HepG2 (cell line): ENCODE measurements at regions not wholly inside any gene's neighbourhood (a gene's known extent, or its start where the extent isn't known, plus 50 kb on each side); places are given as distances from the start of the nearest gene placed in this dataset.

Source experiments
- ATAC-seq: fragments of 200-7000 bp; cut with Tn5 transposase; 3 replicates; pipeline ENCODE4 v1.9.1; 2020; ENCODE audit warnings: mild to moderate bottlenecking, moderate library complexity
- BruUV-seq: library from RNA; stranded (reverse); fragments of 400-500 nt; replicated peaks from 2 replicates; lab custom pipeline; 2021; lab: Mats Ljungman, UMichigan
- CTCF ChIA-PET: fragments of 300-600 bp; formaldehyde crosslinking; extraction: SDS; loops from one replicate; lab custom pipeline; 2021; ENCODE audit warnings: low total read pairs, inconsistent platforms, low intra/inter-chr PET ratio; lab: Yijun Ruan, JAX
- POLR2A ChIA-PET: fragments of 350-600 bp; sonication (Branson Sonifier 250); formaldehyde crosslinking; loops from one replicate; lab custom pipeline; 2020; ENCODE audit warnings: antibody characterized with exemption, inconsistent platforms; lab: Yijun Ruan, JAX
- DNase-seq: peaks from one replicate; pipeline ENCODE4 v3.0.0-alpha.2; 2015; ENCODE audit warnings: low spot score
- FAIRE-seq: peaks from 3 replicates; lab custom pipeline; 2011; peaks lifted over from hg19 to GRCh38; lab: Jason Lieb, UNC
- H2AFZ ChIP-seq: one replicate; pipeline ENCODE4 v1.6.1; 2011; ENCODE audit warnings: low read length, inconsistent platforms
- H3K27ac ChIP-seq: fragments of 300-600 bp; 3 replicates; pipeline ENCODE4 v1.8.0; 2011; ENCODE audit warnings: mixed run types, mild to moderate bottlenecking, mixed read lengths, low read length, inconsistent platforms; ENCODE audit not compliant: insufficient read depth; ENCODE audit errors: extremely low read length
- H3K27me3 ChIP-seq, 2 experiments: fragments of 200-600 bp in 1 of 2; 2 replicates in 1 of 2; 3 replicates in 1 of 2; pipeline versions ENCODE4 v1.6.0 to v1.8.0; 2011; ENCODE audit warnings: low read length in 2 of 2, mild to moderate bottlenecking in 2 of 2, moderate library complexity in 2 of 2, inconsistent platforms in 1 of 2; ENCODE audit not compliant: insufficient read depth in 2 of 2, control insufficient read depth in 1 of 2
- H3K36me3 ChIP-seq, 2 experiments: fragments of 200-600 bp in 1 of 2; replicated peaks in 1 of 2; 2 replicates in 1 of 2; 3 replicates in 1 of 2; pipeline versions ENCODE4 v1.5.1 to v1.8.0; 2011; ENCODE audit warnings: low read length in 2 of 2, inconsistent platforms in 1 of 2; ENCODE audit not compliant: insufficient read depth in 2 of 2, control insufficient read depth in 1 of 2
- H3K4me1 ChIP-seq: 2 replicates; pipeline ENCODE4 v1.5.1; 2012; ENCODE audit warnings: low read length, inconsistent platforms; ENCODE audit not compliant: insufficient read depth
- H3K4me2 ChIP-seq: 2 replicates; pipeline ENCODE4 v1.6.0; 2011; ENCODE audit warnings: low read depth, low read length, inconsistent platforms
- H3K4me3 ChIP-seq, 3 experiments: fragments of 200-600 bp in 1 of 3; sonication (generic), shearing (Covaris generic) in 1 of 3; replicated peaks in 1 of 3; 2 replicates each; pipeline ENCODE4 v1.5.1; 2011 to 2016; ENCODE audit warnings: low read length in 3 of 3, inconsistent platforms in 2 of 3, low read depth in 2 of 3, mild to moderate bottlenecking in 2 of 3, control low read depth in 1 of 3, mixed read lengths in 1 of 3; ENCODE audit not compliant: insufficient read depth in 1 of 3
- H3K79me2 ChIP-seq: one replicate; pipeline ENCODE4 v1.6.1; 2011; ENCODE audit warnings: low read length, inconsistent platforms; ENCODE audit not compliant: insufficient read depth
- H3K9ac ChIP-seq: 2 replicates; pipeline ENCODE4 v1.6.0; 2011; ENCODE audit warnings: mild to moderate bottlenecking, low read depth, low read length, inconsistent platforms; ENCODE audit not compliant: insufficient read depth
- H3K9me3 ChIP-seq: 2 replicates; pipeline ENCODE4 v1.5.1; 2012; ENCODE audit warnings: mild to moderate bottlenecking, low read length
- H4K20me1 ChIP-seq: 2 replicates; pipeline ENCODE4 v1.6.0; 2011; ENCODE audit warnings: inconsistent platforms, mild to moderate bottlenecking, low read length, moderate library complexity; ENCODE audit not compliant: insufficient read depth
- RBM22 ChIP-seq: fragments of 200-400 bp; formaldehyde crosslinking; optimal IDR thresholded peaks from 2 replicates; pipeline ENCODE3; 2017; ENCODE audit warnings: mild to moderate bottlenecking, low read length, moderate library complexity
- SMAD1 ChIP-seq: sonication (generic); formaldehyde crosslinking; IDR thresholded peaks from 2 replicates; pipeline ENCODE4 v1.4.0; 2020; ENCODE audit warnings: missing genetic modification reagents, low read depth, mild to moderate bottlenecking, borderline replicate concordance
- ZNF556 ChIP-seq: sonication (generic); formaldehyde crosslinking; IDR thresholded peaks from 2 replicates; pipeline ENCODE4 v1.4.0; 2020; ENCODE audit warnings: mild to moderate bottlenecking, missing genetic modification reagents, borderline replicate concordance
- WGBS: methylation state at CpG from one replicate; pipeline ENCODE4 v1.1.6; 2017; ENCODE audit warnings: low lambda C conversion rate; 5-methylcytosine and 5-hydroxymethylcytosine counted together
- in situ Hi-C: cut with HindIII; loops from 2 replicates; pipeline ENCODE4 v1.10.0; 2017; ENCODE audit warnings: low pct_unique_long_range_greater_than_20kb; ENCODE audit not compliant: extremely low pct_ligation_motif_present
- intact Hi-C: fragments of 100-400 bp; cut with micrococcal nuclease; formaldehyde crosslinking; loops from one replicate; pipeline ENCODE4 v1.10.0; 2022; ENCODE audit not compliant: unreplicated experiment
- TF ChIP-seq, protein P1 (sequence below): sonication (generic); formaldehyde crosslinking; IDR thresholded peaks from 2 replicates; pipeline ENCODE4 v1.5.1; 2020; ENCODE audit warnings: missing genetic modification reagents, mild to moderate bottlenecking, borderline replicate concordance
- TF ChIP-seq, protein P2 (sequence below): sonication (generic); formaldehyde crosslinking; IDR thresholded peaks from 2 replicates; pipeline ENCODE4 v1.4.0; 2020; ENCODE audit warnings: missing genetic modification reagents, mild to moderate bottlenecking, borderline replicate concordance

DNA sequence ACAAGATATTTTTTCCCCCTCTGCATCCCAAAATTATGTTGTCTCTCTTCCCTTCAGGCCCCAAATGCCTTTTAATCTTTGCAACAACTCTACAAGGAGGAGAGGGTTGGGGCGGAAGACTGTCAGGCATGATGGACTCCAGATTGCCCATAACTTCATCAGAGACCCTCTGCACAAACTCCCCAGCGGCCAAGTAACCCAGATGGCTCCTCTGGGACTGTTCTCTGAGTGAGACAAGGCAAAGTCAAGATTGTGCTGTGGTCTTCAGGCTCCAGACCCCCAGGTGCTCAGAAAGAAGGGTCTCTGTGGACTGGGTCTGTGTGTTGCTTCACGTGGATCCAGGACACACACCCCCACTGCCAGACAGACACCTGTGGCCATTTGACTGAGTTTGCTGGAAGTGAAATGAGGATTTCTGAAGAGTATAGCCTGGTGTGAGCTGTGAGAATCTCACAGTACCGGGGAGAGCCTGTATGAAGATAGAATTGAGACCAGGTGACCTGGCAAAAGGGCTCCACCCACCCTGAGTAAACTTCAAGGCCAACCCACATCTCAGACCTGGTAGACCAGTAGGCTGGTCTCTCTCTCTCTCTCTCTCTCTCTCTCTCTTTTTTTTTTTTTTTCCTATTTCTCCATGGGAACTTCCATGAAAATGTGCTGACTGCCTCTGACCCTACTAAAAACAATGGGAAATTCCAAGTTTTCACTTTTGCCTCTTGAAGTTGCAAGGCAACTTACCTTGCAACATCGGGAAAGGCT, 354.1 kb downstream of the SOX9 start:
- Histone ChIP-seq H3K36me3 (peaks cover 0 to 2% of the 10 kb centered on the region in 2 experiments; a peak in 3 of 5 replicates), H3K4me2 (no peak overlapping the region), H3K9me3 (no peaks in the 10 kb centered on the region), H3K4me3 (no peak overlapping the region), H3K79me2 (peaks cover 90% of the 10 kb centered on the region), H2AFZ (no peak overlapping the region)
- no peak for FAIRE-seq
- in situ Hi-C loops, result no loop called here
- TF ChIP-seq RBM22 (peak; percentile 42), ZNF556 (CRISPR knock-in tag) (no peak), SMAD1 (CRISPR knock-in tag) (no peak)
- TF ChIP-seq, protein P1, sequence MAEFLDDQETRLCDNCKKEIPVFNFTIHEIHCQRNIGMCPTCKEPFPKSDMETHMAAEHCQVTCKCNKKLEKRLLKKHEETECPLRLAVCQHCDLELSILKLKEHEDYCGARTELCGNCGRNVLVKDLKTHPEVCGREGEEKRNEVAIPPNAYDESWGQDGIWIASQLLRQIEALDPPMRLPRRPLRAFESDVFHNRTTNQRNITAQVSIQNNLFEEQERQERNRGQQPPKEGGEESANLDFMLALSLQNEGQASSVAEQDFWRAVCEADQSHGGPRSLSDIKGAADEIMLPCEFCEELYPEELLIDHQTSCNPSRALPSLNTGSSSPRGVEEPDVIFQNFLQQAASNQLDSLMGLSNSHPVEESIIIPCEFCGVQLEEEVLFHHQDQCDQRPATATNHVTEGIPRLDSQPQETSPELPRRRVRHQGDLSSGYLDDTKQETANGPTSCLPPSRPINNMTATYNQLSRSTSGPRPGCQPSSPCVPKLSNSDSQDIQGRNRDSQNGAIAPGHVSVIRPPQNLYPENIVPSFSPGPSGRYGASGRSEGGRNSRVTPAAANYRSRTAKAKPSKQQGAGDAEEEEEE (CRISPR knock-in tag), result no peak
- TF ChIP-seq, protein P2, sequence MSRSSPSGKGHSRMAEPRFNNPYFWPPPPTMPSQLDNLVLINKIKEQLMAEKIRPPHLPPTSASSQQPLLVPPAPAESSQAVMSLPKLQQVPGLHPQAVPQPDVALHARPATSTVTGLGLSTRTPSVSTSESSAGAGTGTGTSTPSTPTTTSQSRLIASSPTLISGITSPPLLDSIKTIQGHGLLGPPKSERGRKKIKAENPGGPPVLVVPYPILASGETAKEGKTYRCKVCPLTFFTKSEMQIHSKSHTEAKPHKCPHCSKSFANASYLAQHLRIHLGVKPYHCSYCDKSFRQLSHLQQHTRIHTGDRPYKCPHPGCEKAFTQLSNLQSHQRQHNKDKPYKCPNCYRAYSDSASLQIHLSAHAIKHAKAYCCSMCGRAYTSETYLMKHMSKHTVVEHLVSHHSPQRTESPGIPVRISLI (CRISPR knock-in tag), result peak; percentile 22; the same call in 1 of the 2 replicates
- TF ChIP-seq, all 625 proteins: peak for 2
- no peak for DNase-seq
- no peaks in the 10 kb centered on the region for H4K20me1 ChIP-seq
- H3K9ac ChIP-seq, result no peak overlapping the region
- no peaks in the 10 kb centered on the region for H3K27me3 ChIP-seq
- intact Hi-C loops, result no loop called here
- WGBS, result 93% methylated on average over 5 of the region's 5 CpGs
- peaks cover 87% of the 10 kb centered on the region for H3K4me1 ChIP-seq
- ChIA-PET CTCF (no interaction called here), POLR2A (interaction anchor here (1.0 to 1.4 kb wide), 3 partner anchors 9 to 351 kb away, joined by 3 to 4 read pairs (median 4); no protein-coding TSS in a partner anchor)
- ATAC-seq, result no peak
- H3K27ac ChIP-seq, result no peak overlapping the region
- no TSS peak for BruUV-seq
